CD14-positive monocyte (primary cell): ENCODE measurements at regions not wholly inside any gene's neighbourhood (a gene's known extent, or its start where the extent isn't known, plus 50 kb on each side); places are given as distances from the start of the nearest gene placed in this dataset.

ENCODE experiments used
- DNase-seq, 3 donors: peaks; one replicate each; pipeline ENCODE4 v3.0.0-alpha.2; 2011 to 2022
- H2AFZ ChIP-seq: 2 replicates; pipeline ENCODE4 v1.6.0; 2012; ENCODE audit warnings: mild to moderate bottlenecking, low read depth, low read length, inconsistent platforms; ENCODE audit not compliant: insufficient read depth, poor library complexity, severe bottlenecking
- H3K27ac ChIP-seq, 2 donors: 1 replicate in 1 of 2; 2 replicates in 1 of 2; pipeline ENCODE4 v1.5.1; 2012 to 2013; ENCODE audit warnings: low read length in 2 of 2, control low read depth in 1 of 2, inconsistent platforms in 1 of 2, low read depth in 1 of 2, mild to moderate bottlenecking in 1 of 2
- H3K27me3 ChIP-seq, 2 donors: one replicate each; pipeline versions ENCODE4 v1.6.0 to v1.6.1; 2011 to 2013; ENCODE audit warnings: low read length in 2 of 2; ENCODE audit not compliant: control insufficient read depth in 2 of 2, insufficient read depth in 2 of 2
- H3K36me3 ChIP-seq, 2 donors: replicated peaks in 1 of 2; 1 replicate in 1 of 2; 2 replicates in 1 of 2; pipeline versions ENCODE4 v1.5.1 to v1.6.1; 2012 to 2013; ENCODE audit warnings: low read length in 2 of 2, control low read depth in 1 of 2, inconsistent platforms in 1 of 2, mild to moderate bottlenecking in 1 of 2; ENCODE audit not compliant: insufficient read depth in 2 of 2, control insufficient read depth in 1 of 2
- H3K4me1 ChIP-seq, 2 donors: 1 replicate in 1 of 2; 2 replicates in 1 of 2; pipeline versions ENCODE4 v1.5.1 to v1.6.1; 2012 to 2013; ENCODE audit warnings: low read length in 2 of 2, control low read depth in 1 of 2, inconsistent platforms in 1 of 2, mild to moderate bottlenecking in 1 of 2, moderate library complexity in 1 of 2; ENCODE audit not compliant: insufficient read depth in 2 of 2, control insufficient read depth in 1 of 2
- H3K4me2 ChIP-seq: replicated peaks from 2 replicates; pipeline ENCODE3; 2012; ENCODE audit warnings: low read length, moderate library complexity, mild to moderate bottlenecking; ENCODE audit not compliant: poor library complexity, severe bottlenecking; ENCODE audit errors: extremely low read depth
- H3K4me3 ChIP-seq, 3 experiments: fragments of 200-600 bp in 1 of 3; sonication (generic) in 1 of 3; replicated peaks in 1 of 3; 1 replicate in 2 of 3; 2 replicates in 1 of 3; pipeline ENCODE4 v1.5.1; 2011 to 2013; ENCODE audit warnings: low read length in 3 of 3, mild to moderate bottlenecking in 3 of 3, control low read depth in 2 of 3, low read depth in 2 of 3, inconsistent platforms in 1 of 3, moderate library complexity in 1 of 3
- H3K79me2 ChIP-seq: 2 replicates; pipeline ENCODE4 v1.6.0; 2012; ENCODE audit warnings: mild to moderate bottlenecking, control low read depth, inconsistent platforms, low read length, moderate library complexity; ENCODE audit not compliant: insufficient read depth
- H3K9ac ChIP-seq: 2 replicates; pipeline ENCODE4 v1.6.0; 2017; ENCODE audit warnings: low read length, mild to moderate bottlenecking; ENCODE audit not compliant: insufficient read depth, poor library complexity, severe bottlenecking
- H3K9me3 ChIP-seq, 2 donors: replicated peaks in 1 of 2; 1 replicate in 1 of 2; 2 replicates in 1 of 2; pipeline versions ENCODE4 v1.5.1 to v1.6.1; 2012 to 2013; ENCODE audit warnings: low read length in 2 of 2, control low read depth in 1 of 2; ENCODE audit not compliant: control insufficient read depth in 1 of 2, insufficient read depth in 1 of 2
- H4K20me1 ChIP-seq: 2 replicates; pipeline ENCODE4 v1.6.0; 2012; ENCODE audit warnings: mild to moderate bottlenecking, low read length, control low read depth, moderate library complexity; ENCODE audit not compliant: insufficient read depth
- H3K27ac Mint-ChIP-seq, 7 donors: one replicate each; pipeline ENCODE4 v1.8.0; 2020; ENCODE audit warnings: mild to moderate bottlenecking in 7 of 7, mixed read lengths in 7 of 7, moderate library complexity in 6 of 7, inconsistent platforms in 2 of 7
- H3K27me3 Mint-ChIP-seq, 3 donors: one replicate each; pipeline ENCODE4 v1.8.0; 2021 to 2022; ENCODE audit warnings: low read depth in 3 of 3, mild to moderate bottlenecking in 3 of 3, mixed read lengths in 3 of 3, moderate library complexity in 3 of 3, inconsistent platforms in 1 of 3
- H3K36me3 Mint-ChIP-seq, 2 donors: one replicate each; pipeline ENCODE4 v1.8.0; 2020; ENCODE audit warnings: mixed read lengths in 2 of 2, inconsistent platforms in 1 of 2, mild to moderate bottlenecking in 1 of 2
- H3K4me1 Mint-ChIP-seq: one replicate; pipeline ENCODE4 v1.8.0; 2020; ENCODE audit warnings: mild to moderate bottlenecking, mixed read lengths
- H3K4me3 Mint-ChIP-seq, 2 donors: one replicate each; pipeline ENCODE4 v1.8.0; 2020; ENCODE audit warnings: mild to moderate bottlenecking in 2 of 2, mixed read lengths in 2 of 2, moderate library complexity in 1 of 2
- H3K9me3 Mint-ChIP-seq, 7 donors: one replicate each; pipeline ENCODE4 v1.8.0; 2020 to 2022; ENCODE audit warnings: mixed read lengths in 7 of 7, mild to moderate bottlenecking in 6 of 7, moderate library complexity in 6 of 7, inconsistent platforms in 2 of 7
- WGBS: methylation state at CpG from one replicate; pipeline ENCODE4 v1.1.5; 2013; ENCODE audit warnings: missing lambda C conversion rate; ENCODE audit not compliant: insufficient coverage; 5-methylcytosine and 5-hydroxymethylcytosine counted together
- intact Hi-C, 2 donors: fragments of 100-400 bp; cut with micrococcal nuclease; formaldehyde crosslinking; loops; one replicate each; pipeline versions ENCODE4 v1.15.0 to v1.15.1; 2023
- TF ChIP-seq, protein P1 (sequence below): fragments of 200-600 bp; IDR thresholded peaks from one replicate; pipeline ENCODE4 v1.8.0; 2022; ENCODE audit warnings: antibody characterized with exemption, mild to moderate bottlenecking

- Histone ChIP-seq H4K20me1 (no peaks in the 10 kb centered on the region), H3K79me2 (no peaks in the 10 kb centered on the region), H2AFZ (no peak overlapping the region), H3K9me3 (no peaks in the 10 kb centered on the region), H3K4me1 (no peaks in the 10 kb centered on the region), H3K4me2 (no peak overlapping the region), H3K4me3 (no peak overlapping the region), H3K27me3 (peaks cover 0 to under 1% of the 10 kb centered on the region in 2 donors), H3K27ac (no peak overlapping the region), H3K9ac (no peak overlapping the region), H3K36me3 (no peaks in the 10 kb centered on the region)
- WGBS: 82% methylated on average over 12 of the region's 19 CpGs
- Mint-ChIP-seq H3K4me3 (no peak overlapping the region), H3K9me3 (peaks cover 0 to 2% (median 0%) of the 10 kb centered on the region in 7 donors), H3K36me3 (no peaks in the 10 kb centered on the region), H3K27me3 (peaks cover 0 to 5% (median 2%) of the 10 kb centered on the region in 3 donors), H3K27ac (no peak overlapping the region), H3K4me1 (no peaks in the 10 kb centered on the region)
- intact Hi-C loops: no loop called here
- TF ChIP-seq, protein P1, sequence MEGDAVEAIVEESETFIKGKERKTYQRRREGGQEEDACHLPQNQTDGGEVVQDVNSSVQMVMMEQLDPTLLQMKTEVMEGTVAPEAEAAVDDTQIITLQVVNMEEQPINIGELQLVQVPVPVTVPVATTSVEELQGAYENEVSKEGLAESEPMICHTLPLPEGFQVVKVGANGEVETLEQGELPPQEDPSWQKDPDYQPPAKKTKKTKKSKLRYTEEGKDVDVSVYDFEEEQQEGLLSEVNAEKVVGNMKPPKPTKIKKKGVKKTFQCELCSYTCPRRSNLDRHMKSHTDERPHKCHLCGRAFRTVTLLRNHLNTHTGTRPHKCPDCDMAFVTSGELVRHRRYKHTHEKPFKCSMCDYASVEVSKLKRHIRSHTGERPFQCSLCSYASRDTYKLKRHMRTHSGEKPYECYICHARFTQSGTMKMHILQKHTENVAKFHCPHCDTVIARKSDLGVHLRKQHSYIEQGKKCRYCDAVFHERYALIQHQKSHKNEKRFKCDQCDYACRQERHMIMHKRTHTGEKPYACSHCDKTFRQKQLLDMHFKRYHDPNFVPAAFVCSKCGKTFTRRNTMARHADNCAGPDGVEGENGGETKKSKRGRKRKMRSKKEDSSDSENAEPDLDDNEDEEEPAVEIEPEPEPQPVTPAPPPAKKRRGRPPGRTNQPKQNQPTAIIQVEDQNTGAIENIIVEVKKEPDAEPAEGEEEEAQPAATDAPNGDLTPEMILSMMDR: no peak
- no peak for DNase-seq
These were observed 101.1 kb upstream of the COL5A1 start for GRCh38 chr9:134540276-134541096.

- H3K4me3 Mint-ChIP-seq: no peak overlapping the region
- DNase-seq: no peak
- intact Hi-C loops: no loop called here
- TF ChIP-seq, protein P1: no peak
- H3K27me3 ChIP-seq: peaks cover 0 to 7% of the 10 kb centered on the region in 2 donors
- no peaks in the 10 kb centered on the region for H3K9me3 ChIP-seq
- H3K36me3 Mint-ChIP-seq: no peaks in the 10 kb centered on the region
- H3K4me1 Mint-ChIP-seq: peaks cover 3% of the 10 kb centered on the region
- H3K4me2 ChIP-seq: no peak overlapping the region
- H3K27me3 Mint-ChIP-seq: peaks cover 0 to 11% (median 4%) of the 10 kb centered on the region in 3 donors
- 94% methylated on average over 23 of the region's 24 CpGs for WGBS
- H3K4me3 ChIP-seq: no peak overlapping the region
- no peak overlapping the region for H3K27ac ChIP-seq
- H2AFZ ChIP-seq: no peak overlapping the region
- no peaks in the 10 kb centered on the region for H4K20me1 ChIP-seq
- no peaks in the 10 kb centered on the region for H3K36me3 ChIP-seq
- H3K9ac ChIP-seq: no peak overlapping the region
- no peak overlapping the region for H3K27ac Mint-ChIP-seq
- H3K9me3 Mint-ChIP-seq: peaks cover 0 to 2% (median 0%) of the 10 kb centered on the region in 7 donors
- no peaks in the 10 kb centered on the region for H3K4me1 ChIP-seq
- no peaks in the 10 kb centered on the region for H3K79me2 ChIP-seq
These were observed 100.4 kb upstream of the COL5A1 start for GRCh38 chr9:134541097-134541747.
